Spleen (tissue), 7 donors: ENCODE measurements at regions not wholly inside any gene's neighbourhood (a gene's known extent, or its start where the extent isn't known, plus 50 kb on each side); places are given as distances from the start of the nearest gene placed in this dataset.

Source experiments
- CTCF ChIP-seq, 11 experiments: fragments of 200-600 bp in 7 of 11; fragments of 450-650 bp in 4 of 11; sonication (generic) in 4 of 11; IDR thresholded peaks in 8 of 11; conservative IDR thresholded peaks in 3 of 11; 1 replicate in 7 of 11; 2 replicates in 4 of 11; pipeline versions ENCODE4 v1.4.0 to v1.8.0; 2016 to 2021; ENCODE audit warnings: antibody characterized with exemption in 11 of 11, inconsistent platforms in 4 of 11, mild to moderate bottlenecking in 1 of 11
- POLR2AphosphoS5 ChIP-seq, 3 donors: sonication (generic); formaldehyde crosslinking; IDR thresholded peaks; one replicate each; pipeline ENCODE4 v1.5.1; 2017; ENCODE audit warnings: antibody characterized with exemption in 3 of 3
- donor health status: DM: no; HTN: no; CAD: no; lungs with moderate emphysema.
- donor health status: DM: no; HTN: no; CAD: no.
- donor health status: DM: no; HTN: no; CAD: no.

GRCh38 chr2:8343031-8343430 lies 338.8 kb upstream of the ID2 start:
- TF ChIP-seq CTCF (IDR thresholded peaks at IDR 0.05 in 8 of 11, conservative IDR thresholded peaks at IDR 0.05 in 3 of 11) (no peak), POLR2AphosphoS5 (IDR thresholded peaks at IDR 0.05) (no peak)
